Keratinocyte (primary cell): ENCODE measurements at regions not wholly inside any gene's neighbourhood (a gene's known extent, or its start where the extent isn't known, plus 50 kb on each side); places are given as distances from the start of the nearest gene placed in this dataset.

Source experiments
- DNase-seq: peaks from one replicate; pipeline ENCODE4 v3.0.0-alpha.2; 2011; ENCODE audit warnings: low read depth, missing footprints, low spot score
- FAIRE-seq: peaks from 2 replicates; lab custom pipeline; 2011; peaks lifted over from hg19 to GRCh38; lab: Jason Lieb, UNC
- H2AFZ ChIP-seq: 2 replicates; pipeline ENCODE4 v1.6.0; 2012; ENCODE audit warnings: low read length, control low read depth, inconsistent platforms; ENCODE audit not compliant: control insufficient read depth
- H3K27ac ChIP-seq: 2 replicates; pipeline ENCODE4 v1.5.1; 2011; ENCODE audit warnings: low read length; ENCODE audit not compliant: control insufficient read depth, insufficient read depth
- H3K27me3 ChIP-seq: 3 replicates; pipeline ENCODE4 v1.6.0; 2011; ENCODE audit warnings: low read length; ENCODE audit not compliant: control insufficient read depth, insufficient read depth; ENCODE audit errors: extremely low read depth
- H3K36me3 ChIP-seq, 2 experiments: 2 replicates in 1 of 2; 3 replicates in 1 of 2; pipeline ENCODE4 v1.5.1; 2011; ENCODE audit warnings: low read length in 2 of 2, mild to moderate bottlenecking in 1 of 2; ENCODE audit not compliant: control insufficient read depth in 2 of 2, insufficient read depth in 2 of 2; ENCODE audit errors: extremely low read depth in 1 of 2
- H3K4me1 ChIP-seq: 3 replicates; pipeline ENCODE4 v1.5.1; 2011; ENCODE audit warnings: low read length; ENCODE audit not compliant: control insufficient read depth, insufficient read depth; ENCODE audit errors: extremely low read depth
- H3K4me2 ChIP-seq: 3 replicates; pipeline ENCODE4 v1.6.0; 2011; ENCODE audit warnings: low read depth, low read length; ENCODE audit not compliant: control insufficient read depth, insufficient read depth; ENCODE audit errors: extremely low read depth
- H3K4me3 ChIP-seq, 3 experiments: fragments of 200-600 bp in 1 of 3; sonication (generic) in 1 of 3; 2 replicates in 2 of 3; 3 replicates in 1 of 3; pipeline ENCODE4 v1.5.1; 2011 to 2016; ENCODE audit warnings: low read length in 3 of 3, mild to moderate bottlenecking in 3 of 3, control low read depth in 2 of 3, inconsistent platforms in 1 of 3, low read depth in 1 of 3, mixed read lengths in 1 of 3, mixed run types in 1 of 3, moderate library complexity in 1 of 3; ENCODE audit not compliant: control insufficient read depth in 2 of 3, insufficient read depth in 2 of 3; ENCODE audit errors: extremely low read depth in 1 of 3
- H3K79me2 ChIP-seq: 2 replicates; pipeline ENCODE4 v1.6.0; 2012; ENCODE audit warnings: low read length; ENCODE audit not compliant: control insufficient read depth, insufficient read depth
- H3K9ac ChIP-seq: 3 replicates; pipeline ENCODE4 v1.6.0; 2011; ENCODE audit warnings: low read length; ENCODE audit not compliant: control insufficient read depth, insufficient read depth; ENCODE audit errors: extremely low read depth
- H3K9me1 ChIP-seq: 3 replicates; pipeline ENCODE4 v1.6.0; 2011; ENCODE audit warnings: low read length; ENCODE audit not compliant: control insufficient read depth, insufficient read depth; ENCODE audit errors: extremely low read depth
- H3K9me3 ChIP-seq: 2 replicates; pipeline ENCODE4 v1.5.1; 2012; ENCODE audit warnings: low read depth, low read length; ENCODE audit not compliant: control insufficient read depth
- H4K20me1 ChIP-seq: 3 replicates; pipeline ENCODE4 v1.6.0; 2011; ENCODE audit warnings: low read length; ENCODE audit not compliant: control insufficient read depth, insufficient read depth; ENCODE audit errors: extremely low read depth
- CTCF ChIP-seq, 3 experiments: IDR thresholded peaks in 1 of 3; conservative IDR thresholded peaks in 1 of 3; optimal IDR thresholded peaks in 1 of 3; 2 replicates in 2 of 3; 3 replicates in 1 of 3; pipeline versions ENCODE3 to v1.5.1; 2011; ENCODE audit warnings: low read length in 3 of 3, mild to moderate bottlenecking in 3 of 3, moderate library complexity in 2 of 3, control low read depth in 1 of 3, inconsistent platforms in 1 of 3; ENCODE audit not compliant: insufficient read depth in 2 of 3; ENCODE audit errors: extremely low read depth in 1 of 3
- EZH2 ChIP-seq: IDR thresholded peaks from one replicate; pipeline ENCODE4 v1.6.1; 2012; ENCODE audit warnings: inconsistent platforms, mild to moderate bottlenecking, low read length, moderate library complexity
- dilution Hi-C: fragments of 300-500 bp; cut with MboI; formaldehyde crosslinking; loops from one replicate; pipeline ENCODE4 v1.7.0; 2020; ENCODE audit warnings: low sequenced_read_pairs; ENCODE audit not compliant: extremely low pct_ligation_motif_present

- no peaks in the 10 kb centered on the region for H3K27me3 ChIP-seq
- no peaks in the 10 kb centered on the region for H3K36me3 ChIP-seq
- peak overlapping the region; percentile 9 for H3K9ac ChIP-seq
- H2AFZ ChIP-seq: peak overlapping the region; percentile 71
- H3K4me3 ChIP-seq: peak overlapping the region in 1 of 3 experiments; percentile 15
- H3K9me1 ChIP-seq: no peaks in the 10 kb centered on the region
- peaks cover 19% of the 10 kb centered on the region for H3K4me1 ChIP-seq
- FAIRE-seq (peak; percentile 78), DNase-seq (no peak)
- H4K20me1 ChIP-seq: no peaks in the 10 kb centered on the region
- H3K79me2 ChIP-seq: no peaks in the 10 kb centered on the region
- dilution Hi-C loops: no loop called here
- no peaks in the 10 kb centered on the region for H3K9me3 ChIP-seq
- peak overlapping the region; percentile 10 for H3K27ac ChIP-seq
- TF ChIP-seq CTCF (optimal IDR thresholded peaks at IDR 0.05 in 1 of 3, IDR thresholded peaks at IDR 0.05 in 1 of 3, conservative IDR thresholded peaks at IDR 0.05 in 1 of 3; ENCODE audit: extremely low read depth in 1 of 3, insufficient read depth in 2 of 3, low read length in 3 of 3) (no peak), EZH2 (no peak)
- peak overlapping the region; percentile 76 for H3K4me2 ChIP-seq
Measured at GRCh38 chr6:134517145-134517658, 199.3 kb upstream of the SGK1 start.

- TF ChIP-seq CTCF (optimal IDR thresholded peaks at IDR 0.05 in 1 of 3, IDR thresholded peaks at IDR 0.05 in 1 of 3, conservative IDR thresholded peaks at IDR 0.05 in 1 of 3; ENCODE audit: extremely low read depth in 1 of 3, insufficient read depth in 2 of 3, low read length in 3 of 3) (no peak), EZH2 (no peak)
- Histone ChIP-seq H3K27me3 (no peaks in the 10 kb centered on the region), H3K4me1 (peaks cover 19% of the 10 kb centered on the region), H4K20me1 (no peaks in the 10 kb centered on the region), H2AFZ (no peak overlapping the region), H3K4me2 (peak overlapping the region; percentile 76), H3K9me3 (no peaks in the 10 kb centered on the region), H3K9me1 (no peaks in the 10 kb centered on the region), H3K9ac (no peak overlapping the region), H3K79me2 (no peaks in the 10 kb centered on the region), H3K27ac (no peak overlapping the region), H3K4me3 (no peak overlapping the region), H3K36me3 (no peaks in the 10 kb centered on the region)
- no peak for FAIRE-seq
- dilution Hi-C loops: no loop called here
- no peak for DNase-seq
Measured at GRCh38 chr6:134516582-134516981, 198.7 kb upstream of the SGK1 start.
